GM12878 (cell line): ENCODE measurements at regions not wholly inside any gene's neighbourhood (a gene's known extent, or its start where the extent isn't known, plus 50 kb on each side); places are given as distances from the start of the nearest gene placed in this dataset.

Experiments
- BCL11A ChIP-seq: IDR thresholded peaks from 2 replicates; pipeline ENCODE4 v1.6.1; 2011; ENCODE audit warnings: low read depth, low read length
- CBX5 ChIP-seq: sonication (generic); IDR thresholded peaks from 2 replicates; pipeline ENCODE4 v1.6.1; 2016; ENCODE audit warnings: low read depth, moderate library complexity, mild to moderate bottlenecking, inconsistent platforms
- IKZF1 ChIP-seq: fragments of 450-650 bp; conservative IDR thresholded peaks from 2 replicates; pipeline ENCODE4 v1.6.1; 2017; ENCODE audit warnings: antibody characterized with exemption, mild to moderate bottlenecking
- JUND ChIP-seq: IDR thresholded peaks from 2 replicates; pipeline ENCODE4 v1.6.1; 2012; ENCODE audit warnings: low read depth, mild to moderate bottlenecking, low read length, improper control_type of control experiment, moderate library complexity
- POLR2A ChIP-seq: IDR thresholded peaks from 2 replicates; pipeline ENCODE4 v1.6.1; 2011; ENCODE audit warnings: low read depth, mild to moderate bottlenecking, low read length
- POLR2AphosphoS5 ChIP-seq: IDR thresholded peaks from 2 replicates; pipeline ENCODE4 v1.6.1; 2011; ENCODE audit warnings: mild to moderate bottlenecking, low read length, inconsistent platforms
- RAD51 ChIP-seq: fragments of 450-650 bp; IDR thresholded peaks from 2 replicates; pipeline ENCODE4 v1.6.1; 2016; ENCODE audit warnings: moderate library complexity, mild to moderate bottlenecking, inconsistent platforms
- TF ChIP-seq, protein P1 (sequence below): fragments of 450-650 bp; formaldehyde crosslinking; IDR thresholded peaks from 2 replicates; pipeline ENCODE4 v1.4.0; 2022; ENCODE audit warnings: mild to moderate bottlenecking, moderate library complexity
- TF ChIP-seq, protein P2 (sequence below): IDR thresholded peaks from 2 replicates; pipeline ENCODE4 v1.6.1; 2011; ENCODE audit warnings: borderline replicate concordance, low read depth, mild to moderate bottlenecking, moderate library complexity, mixed read lengths, low read length; ENCODE audit not compliant: insufficient read depth; ENCODE audit errors: extremely low read length
- TF ChIP-seq, protein P3 (sequence below): fragments of 450-650 bp; IDR thresholded peaks from 2 replicates; pipeline ENCODE4 v1.6.1; 2017; ENCODE audit warnings: antibody characterized with exemption, mild to moderate bottlenecking, moderate library complexity

DNA sequence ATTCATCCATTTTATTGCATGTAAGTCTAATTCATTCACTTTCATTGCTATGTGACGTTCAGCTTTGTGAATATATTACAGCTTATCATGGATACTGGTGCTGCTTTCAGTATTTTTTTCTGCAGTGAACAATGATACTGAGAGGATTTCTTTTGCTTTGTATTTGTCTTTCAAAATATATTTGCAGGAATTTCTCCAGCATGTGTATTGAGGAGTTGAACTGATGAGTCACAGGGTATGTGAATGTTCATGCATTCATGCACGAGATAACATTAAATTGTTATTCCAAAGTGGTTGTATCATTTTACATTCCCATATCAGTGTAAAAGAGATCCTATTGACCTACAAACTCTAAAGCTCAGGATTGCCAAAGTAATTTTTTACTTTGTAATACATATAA is 283.8 kb upstream of the ARSJ start (continued):
- TF ChIP-seq, protein P1, sequence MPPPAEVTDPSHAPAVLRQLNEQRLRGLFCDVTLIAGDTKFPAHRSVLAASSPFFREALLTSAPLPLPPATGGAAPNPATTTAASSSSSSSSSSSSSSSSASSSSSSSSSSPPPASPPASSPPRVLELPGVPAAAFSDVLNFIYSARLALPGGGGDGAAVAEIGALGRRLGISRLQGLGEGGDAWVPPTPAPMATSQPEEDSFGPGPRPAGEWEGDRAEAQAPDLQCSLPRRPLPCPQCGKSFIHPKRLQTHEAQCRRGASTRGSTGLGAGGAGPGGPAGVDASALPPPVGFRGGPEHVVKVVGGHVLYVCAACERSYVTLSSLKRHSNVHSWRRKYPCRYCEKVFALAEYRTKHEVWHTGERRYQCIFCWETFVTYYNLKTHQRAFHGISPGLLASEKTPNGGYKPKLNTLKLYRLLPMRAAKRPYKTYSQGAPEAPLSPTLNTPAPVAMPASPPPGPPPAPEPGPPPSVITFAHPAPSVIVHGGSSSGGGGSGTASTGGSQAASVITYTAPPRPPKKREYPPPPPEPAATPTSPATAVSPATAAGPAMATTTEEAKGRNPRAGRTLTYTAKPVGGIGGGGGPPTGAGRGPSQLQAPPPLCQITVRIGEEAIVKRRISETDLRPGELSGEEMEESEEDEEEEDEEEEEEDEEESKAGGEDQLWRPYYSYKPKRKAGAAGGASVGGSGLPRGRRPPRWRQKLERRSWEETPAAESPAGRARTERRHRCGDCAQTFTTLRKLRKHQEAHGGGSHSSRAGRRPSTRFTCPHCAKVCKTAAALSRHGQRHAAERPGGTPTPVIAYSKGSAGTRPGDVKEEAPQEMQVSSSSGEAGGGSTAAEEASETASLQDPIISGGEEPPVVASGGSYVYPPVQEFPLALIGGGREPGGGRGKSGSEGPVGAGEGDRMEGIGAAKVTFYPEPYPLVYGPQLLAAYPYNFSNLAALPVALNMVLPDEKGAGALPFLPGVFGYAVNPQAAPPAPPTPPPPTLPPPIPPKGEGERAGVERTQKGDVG (CRISPR knock-in tag): no peak
- TF ChIP-seq POLR2A: no peak
- no peak for TF ChIP-seq RAD51
- no peak for TF ChIP-seq POLR2AphosphoS5
- no peak for TF ChIP-seq JUND
- TF ChIP-seq, protein P2, sequence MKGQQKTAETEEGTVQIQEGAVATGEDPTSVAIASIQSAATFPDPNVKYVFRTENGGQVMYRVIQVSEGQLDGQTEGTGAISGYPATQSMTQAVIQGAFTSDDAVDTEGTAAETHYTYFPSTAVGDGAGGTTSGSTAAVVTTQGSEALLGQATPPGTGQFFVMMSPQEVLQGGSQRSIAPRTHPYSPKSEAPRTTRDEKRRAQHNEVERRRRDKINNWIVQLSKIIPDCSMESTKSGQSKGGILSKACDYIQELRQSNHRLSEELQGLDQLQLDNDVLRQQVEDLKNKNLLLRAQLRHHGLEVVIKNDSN: no peak
- no peak for TF ChIP-seq IKZF1
- TF ChIP-seq CBX5: no peak
- TF ChIP-seq, protein P3, sequence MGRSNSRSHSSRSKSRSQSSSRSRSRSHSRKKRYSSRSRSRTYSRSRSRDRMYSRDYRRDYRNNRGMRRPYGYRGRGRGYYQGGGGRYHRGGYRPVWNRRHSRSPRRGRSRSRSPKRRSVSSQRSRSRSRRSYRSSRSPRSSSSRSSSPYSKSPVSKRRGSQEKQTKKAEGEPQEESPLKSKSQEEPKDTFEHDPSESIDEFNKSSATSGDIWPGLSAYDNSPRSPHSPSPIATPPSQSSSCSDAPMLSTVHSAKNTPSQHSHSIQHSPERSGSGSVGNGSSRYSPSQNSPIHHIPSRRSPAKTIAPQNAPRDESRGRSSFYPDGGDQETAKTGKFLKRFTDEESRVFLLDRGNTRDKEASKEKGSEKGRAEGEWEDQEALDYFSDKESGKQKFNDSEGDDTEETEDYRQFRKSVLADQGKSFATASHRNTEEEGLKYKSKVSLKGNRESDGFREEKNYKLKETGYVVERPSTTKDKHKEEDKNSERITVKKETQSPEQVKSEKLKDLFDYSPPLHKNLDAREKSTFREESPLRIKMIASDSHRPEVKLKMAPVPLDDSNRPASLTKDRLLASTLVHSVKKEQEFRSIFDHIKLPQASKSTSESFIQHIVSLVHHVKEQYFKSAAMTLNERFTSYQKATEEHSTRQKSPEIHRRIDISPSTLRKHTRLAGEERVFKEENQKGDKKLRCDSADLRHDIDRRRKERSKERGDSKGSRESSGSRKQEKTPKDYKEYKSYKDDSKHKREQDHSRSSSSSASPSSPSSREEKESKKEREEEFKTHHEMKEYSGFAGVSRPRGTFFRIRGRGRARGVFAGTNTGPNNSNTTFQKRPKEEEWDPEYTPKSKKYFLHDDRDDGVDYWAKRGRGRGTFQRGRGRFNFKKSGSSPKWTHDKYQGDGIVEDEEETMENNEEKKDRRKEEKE: no peak
- no peak for TF ChIP-seq BCL11A
